GM23248 (cell line): ENCODE measurements at regions not wholly inside any gene's neighbourhood (a gene's known extent, or its start where the extent isn't known, plus 50 kb on each side); places are given as distances from the start of the nearest gene placed in this dataset.

Source experiments
- EZH2 ChIP-seq: fragments of 200-600 bp; sonication (generic); IDR thresholded peaks from 2 replicates; pipeline ENCODE4 v1.6.1; 2018; ENCODE audit warnings: antibody characterized with exemption, mild to moderate bottlenecking; ENCODE audit not compliant: insufficient read depth, poor library complexity, severe bottlenecking
- EZH2phosphoT487 ChIP-seq: fragments of 200-600 bp; sonication (generic); IDR thresholded peaks from 2 replicates; pipeline ENCODE4 v1.6.1; 2018; ENCODE audit warnings: antibody characterized with exemption, moderate library complexity, mild to moderate bottlenecking, low read depth; ENCODE audit not compliant: insufficient read depth

DNA sequence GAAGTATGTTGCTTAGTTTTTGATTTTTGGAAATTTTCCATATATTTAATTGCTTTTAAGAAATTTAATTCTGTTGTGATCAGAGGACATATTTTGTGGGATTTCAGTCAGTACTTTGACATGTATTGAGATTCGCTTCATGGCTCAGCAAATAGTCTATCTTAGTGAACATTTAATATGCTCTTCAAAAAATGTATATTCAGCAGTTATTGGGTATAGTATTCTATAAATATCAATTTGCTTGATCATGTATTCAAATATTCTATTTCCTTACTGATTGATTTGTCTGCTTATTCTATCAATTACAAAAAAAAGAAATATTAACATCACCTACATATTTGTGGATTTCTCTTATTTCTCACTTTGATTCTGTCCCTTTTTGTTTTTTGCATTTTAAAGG is 79.5 kb upstream of the HAND1 start:
- no peak for TF ChIP-seq EZH2
- TF ChIP-seq EZH2phosphoT487: no peak
